ENCODE measurements at regions not wholly inside any gene's neighbourhood (a gene's known extent, or its start where the extent isn't known, plus 50 kb on each side); places are given as distances from the start of the nearest gene placed in this dataset.
"Not testable (repeated sequence)": the region's sequence is repeated elsewhere in the genome, so short reads cannot be mapped to it uniquely, and the experiment has no call there.

DNA sequence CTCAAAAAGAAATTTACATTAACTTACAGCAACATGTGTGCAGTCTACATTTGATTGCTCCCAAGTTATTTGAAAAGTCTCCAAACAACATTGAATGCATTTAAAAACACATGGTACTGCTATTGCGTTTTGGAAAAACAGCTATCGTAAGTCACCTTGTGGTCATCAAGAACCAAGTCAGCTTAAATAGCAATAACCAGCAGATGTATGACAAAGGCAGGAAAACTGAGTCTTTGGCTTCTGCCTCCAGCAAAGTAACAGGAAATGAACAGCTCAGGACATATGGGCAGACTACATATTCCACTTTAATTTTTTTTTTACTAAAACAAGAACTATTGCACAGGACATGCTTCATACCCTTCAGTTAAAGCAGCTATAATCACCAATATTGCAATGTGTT is 580.6 kb upstream of the SPRY2 start:
- no peak for DNase-seq (ENCODE audit: extremely low spot score)
- CTCF ChIA-PET, result no interaction called here
- TF ChIP-seq ARNT (IDR thresholded peaks at IDR 0.05) (no peak), SP1 (IDR thresholded peaks at IDR 0.05) (no peak), TARDBP (IDR thresholded peaks at IDR 0.05) (no peak), LEF1 (IDR thresholded peaks at IDR 0.05; ENCODE audit: borderline replicate concordance) (no peak), L3MBTL2 (conservative IDR thresholded peaks at IDR 0.05) (no peak), FOXM1 (IDR thresholded peaks at IDR 0.05; ENCODE audit: borderline replicate concordance) (no peak), NFRKB (IDR thresholded peaks at IDR 0.05) (no peak), ZNF384 (IDR thresholded peaks at IDR 0.05) (no peak), CTBP1 (IDR thresholded peaks at IDR 0.05; ENCODE audit: borderline replicate concordance) (no peak), FOXA1 (IDR thresholded peaks at IDR 0.05) (no peak)
- POLR2A ChIA-PET, result no interaction called here

DNA sequence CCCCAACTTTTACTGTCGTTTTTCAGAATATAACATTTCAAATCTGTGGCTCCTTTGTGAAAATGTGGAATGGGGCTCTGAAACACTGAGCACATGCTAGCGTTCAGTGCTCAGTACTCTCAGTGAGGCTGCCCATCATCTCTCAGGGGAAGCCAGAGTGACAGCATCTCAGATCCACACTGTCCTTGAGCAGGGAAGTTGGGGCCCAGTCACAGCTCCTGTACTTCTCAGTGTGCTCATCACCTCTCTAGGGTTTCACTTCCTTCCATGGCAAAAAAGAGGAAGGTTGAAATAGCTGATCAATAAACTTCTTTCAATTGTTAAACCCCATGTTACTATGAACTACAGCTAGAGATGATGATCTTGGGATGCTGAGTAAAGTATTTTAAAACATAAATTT is 565.9 kb upstream of the SPRY2 start:
- ChIA-PET POLR2A (no interaction called here), CTCF (no interaction called here)
- TF ChIP-seq, protein P1, sequence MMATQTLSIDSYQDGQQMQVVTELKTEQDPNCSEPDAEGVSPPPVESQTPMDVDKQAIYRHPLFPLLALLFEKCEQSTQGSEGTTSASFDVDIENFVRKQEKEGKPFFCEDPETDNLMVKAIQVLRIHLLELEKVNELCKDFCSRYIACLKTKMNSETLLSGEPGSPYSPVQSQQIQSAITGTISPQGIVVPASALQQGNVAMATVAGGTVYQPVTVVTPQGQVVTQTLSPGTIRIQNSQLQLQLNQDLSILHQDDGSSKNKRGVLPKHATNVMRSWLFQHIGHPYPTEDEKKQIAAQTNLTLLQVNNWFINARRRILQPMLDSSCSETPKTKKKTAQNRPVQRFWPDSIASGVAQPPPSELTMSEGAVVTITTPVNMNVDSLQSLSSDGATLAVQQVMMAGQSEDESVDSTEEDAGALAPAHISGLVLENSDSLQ (IDR thresholded peaks at IDR 0.05), result no peak
- no peak for TF ChIP-seq SUZ12 (IDR thresholded peaks at IDR 0.05)
- TF ChIP-seq TARDBP (IDR thresholded peaks at IDR 0.05), result no peak
- TF ChIP-seq L3MBTL2 (conservative IDR thresholded peaks at IDR 0.05), result no peak
- TF ChIP-seq LEF1 (IDR thresholded peaks at IDR 0.05; ENCODE audit: borderline replicate concordance), result no peak
- TF ChIP-seq SP1 (IDR thresholded peaks at IDR 0.05), result no peak
- no peak for TF ChIP-seq BHLHE40 (IDR thresholded peaks at IDR 0.05; ENCODE audit: borderline replicate concordance)
- no peak for DNase-seq (ENCODE audit: extremely low spot score)

DNA sequence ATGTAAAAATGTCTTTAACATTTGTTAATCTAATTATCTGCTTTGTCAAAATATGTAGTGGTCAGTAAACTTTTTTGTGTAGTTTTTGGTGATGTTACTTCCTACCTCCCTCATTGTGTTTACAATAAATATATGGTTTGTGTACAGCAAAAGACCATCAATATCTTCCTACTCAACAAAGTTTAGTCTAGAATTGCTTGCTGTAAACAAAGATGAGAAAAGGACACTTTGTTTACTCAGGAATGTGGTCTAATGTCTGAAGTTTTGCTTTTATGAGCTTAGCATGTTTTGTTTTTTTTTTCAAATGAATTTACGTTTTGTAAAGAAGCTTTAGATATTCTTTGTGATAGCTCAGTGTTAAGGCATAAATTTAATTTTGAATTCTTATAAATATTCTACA is 563.5 kb upstream of the SPRY2 start:
- ChIA-PET CTCF (no interaction called here), POLR2A (no interaction called here)
- no peak for DNase-seq (ENCODE audit: extremely low spot score)
- TF ChIP-seq ZNF384 (IDR thresholded peaks at IDR 0.05) (no peak), TARDBP (IDR thresholded peaks at IDR 0.05) (no peak), FOXM1 (IDR thresholded peaks at IDR 0.05; ENCODE audit: borderline replicate concordance) (no peak), ARNT (IDR thresholded peaks at IDR 0.05) (no peak)

DNA sequence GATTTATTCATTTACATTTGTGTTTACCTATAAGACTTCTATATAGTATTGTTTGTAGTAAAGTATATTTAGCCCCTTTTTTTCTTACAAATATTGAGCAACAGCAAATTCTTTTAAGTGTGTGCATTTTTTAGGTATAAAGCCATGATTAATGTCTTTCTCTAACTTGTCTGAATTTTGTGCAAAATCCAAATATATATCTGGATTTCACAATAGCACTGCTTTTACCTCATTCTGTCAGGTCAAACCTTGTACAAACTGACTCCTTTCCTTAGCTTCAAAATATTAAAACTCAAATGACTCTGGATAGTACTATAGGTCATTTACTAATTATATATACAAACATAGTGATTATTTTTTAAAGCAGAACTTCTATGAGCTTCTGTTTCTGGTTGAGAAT is 563.0 kb upstream of the SPRY2 start:
- DNase-seq (ENCODE audit: extremely low spot score), result no peak
- POLR2A ChIA-PET, result no interaction called here
- CTCF ChIA-PET, result no interaction called here
- TF ChIP-seq HDGF (IDR thresholded peaks at IDR 0.05; ENCODE audit: borderline replicate concordance) (no peak), SUZ12 (IDR thresholded peaks at IDR 0.05) (no peak), TARDBP (IDR thresholded peaks at IDR 0.05) (no peak), ZNF384 (IDR thresholded peaks at IDR 0.05) (no peak), SP1 (IDR thresholded peaks at IDR 0.05) (no peak), LEF1 (IDR thresholded peaks at IDR 0.05; ENCODE audit: borderline replicate concordance) (no peak), CTBP1 (IDR thresholded peaks at IDR 0.05; ENCODE audit: borderline replicate concordance) (no peak), ELF4 (IDR thresholded peaks at IDR 0.05) (no peak), FOXM1 (IDR thresholded peaks at IDR 0.05; ENCODE audit: borderline replicate concordance) (no peak), ARNT (IDR thresholded peaks at IDR 0.05) (no peak)

- no peak for TF ChIP-seq ELF4 (IDR thresholded peaks at IDR 0.05)
- no peak for TF ChIP-seq LEF1 (IDR thresholded peaks at IDR 0.05; ENCODE audit: borderline replicate concordance)
- TF ChIP-seq FOXK2 (IDR thresholded peaks at IDR 0.05), result no peak
- no peak for TF ChIP-seq HDGF (IDR thresholded peaks at IDR 0.05; ENCODE audit: borderline replicate concordance)
- TF ChIP-seq, protein P1 (IDR thresholded peaks at IDR 0.05), result no peak
- no peak for TF ChIP-seq SP1 (IDR thresholded peaks at IDR 0.05)
- TF ChIP-seq FOXA1 (IDR thresholded peaks at IDR 0.05), result no peak
- TF ChIP-seq BHLHE40 (IDR thresholded peaks at IDR 0.05; ENCODE audit: borderline replicate concordance), result no peak
- TF ChIP-seq NFRKB (IDR thresholded peaks at IDR 0.05), result no peak
- TF ChIP-seq CTBP1 (IDR thresholded peaks at IDR 0.05; ENCODE audit: borderline replicate concordance), result no peak
- no peak for TF ChIP-seq SUZ12 (IDR thresholded peaks at IDR 0.05)
- ChIA-PET CTCF (interaction anchor here (0.7 kb wide), 1 partner anchor 74 kb away, joined by 4 read pairs; no protein-coding TSS in a partner anchor), POLR2A (no interaction called here)
- no peak for DNase-seq (ENCODE audit: extremely low spot score)
Observed at GRCh38 chr13:80901530-80901929, 560.6 kb upstream of the SPRY2 start.

- no peak for DNase-seq (ENCODE audit: extremely low spot score)
- ChIA-PET CTCF (interaction anchor here (0.6 to 1.4 kb wide), 2 partner anchors 28 to 456 kb away, joined by 3 read pairs; no protein-coding TSS in a partner anchor), POLR2A (no interaction called here)
- TF ChIP-seq TARDBP (IDR thresholded peaks at IDR 0.05) (no peak), ELF4 (IDR thresholded peaks at IDR 0.05) (no peak), ZNF384 (IDR thresholded peaks at IDR 0.05) (no peak), SP1 (IDR thresholded peaks at IDR 0.05) (no peak), FOXA1 (IDR thresholded peaks at IDR 0.05) (no peak), SUZ12 (IDR thresholded peaks at IDR 0.05) (no peak), FOXK2 (IDR thresholded peaks at IDR 0.05) (no peak), NFRKB (IDR thresholded peaks at IDR 0.05) (no peak)
Observed at GRCh38 chr13:80901111-80901510, 560.2 kb upstream of the SPRY2 start.

DNA sequence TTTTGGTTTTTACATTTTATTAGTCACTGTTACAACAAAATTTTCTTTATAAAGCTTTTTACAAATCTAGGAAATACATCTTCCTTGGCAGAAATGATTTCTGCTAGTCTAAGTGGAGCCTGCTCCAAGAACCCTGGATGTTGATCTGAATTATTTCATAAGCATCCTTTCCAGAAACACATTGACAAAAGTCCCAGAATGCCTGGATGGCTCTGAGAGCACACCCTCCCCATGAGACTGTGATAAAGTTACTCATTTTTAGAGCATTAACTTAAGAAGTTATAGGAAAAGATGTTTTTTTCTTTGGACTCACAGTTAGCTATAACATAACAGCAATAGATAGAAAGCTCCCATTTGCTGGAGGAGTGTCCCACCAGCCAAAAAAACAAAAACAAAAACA is 559.6 kb upstream of the SPRY2 start:
- TF ChIP-seq FOXA1 (IDR thresholded peaks at IDR 0.05) (no peak), SP1 (IDR thresholded peaks at IDR 0.05) (no peak), SUZ12 (IDR thresholded peaks at IDR 0.05) (no peak)
- ChIA-PET CTCF (interaction anchor here (0.5 to 1.4 kb wide), 4 partner anchors 27 to 1839 kb away, joined by 3 to 5 read pairs (median 3); no protein-coding TSS in a partner anchor), POLR2A (no interaction called here)
- no peak for DNase-seq (ENCODE audit: extremely low spot score)

DNA sequence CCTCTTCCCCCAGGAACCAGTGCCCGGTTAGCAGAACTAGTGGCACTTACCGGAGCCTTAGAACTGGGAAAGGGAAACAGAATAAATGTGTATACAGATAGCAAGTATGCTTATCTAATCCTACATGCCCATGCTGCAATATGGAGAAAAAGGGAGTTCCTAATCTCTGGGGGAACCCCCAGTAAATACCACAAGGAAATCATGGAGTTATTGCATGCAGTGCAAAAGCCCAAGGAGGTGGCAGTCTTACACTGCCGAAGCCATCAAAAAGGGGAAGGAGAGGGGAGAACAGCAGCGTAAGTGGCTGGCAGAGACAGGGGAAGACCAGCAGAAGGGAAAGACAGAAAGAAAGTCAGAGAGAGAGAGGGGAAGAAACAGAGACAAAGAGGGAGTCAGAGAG is 556.7 kb upstream of the SPRY2 start:
- POLR2A ChIA-PET; CTCF ChIA-PET; DNase-seq (ENCODE audit: extremely low spot score): not testable (repeated sequence)
